ENCODE measurements at regions not wholly inside any gene's neighbourhood (a gene's known extent, or its start where the extent isn't known, plus 50 kb on each side); places are given as distances from the start of the nearest gene placed in this dataset.

- TF ChIP-seq GATA3 (IDR thresholded peaks at IDR 0.05; ENCODE audit: low read depth, low read length) (no peak), GATA2 (IDR thresholded peaks at IDR 0.05; ENCODE audit: low read depth, low read length) (no peak)
These were observed 746.1 kb upstream of the LRRTM1 start for GRCh38 chr2:81050580-81051095.

All from SH-SY5Y (cell line).